CD14-positive monocyte (primary cell): ENCODE measurements at regions not wholly inside any gene's neighbourhood (a gene's known extent, or its start where the extent isn't known, plus 50 kb on each side); places are given as distances from the start of the nearest gene placed in this dataset.
A peak's percentile ranks its signal among the peaks of the same experiment; 100 is the strongest.

Experiments
- DNase-seq, 3 donors: peaks; one replicate each; pipeline ENCODE4 v3.0.0-alpha.2; 2011 to 2022
- H2AFZ ChIP-seq: 2 replicates; pipeline ENCODE4 v1.6.0; 2012; ENCODE audit warnings: mild to moderate bottlenecking, low read depth, low read length, inconsistent platforms; ENCODE audit not compliant: insufficient read depth, poor library complexity, severe bottlenecking
- H3K27ac ChIP-seq, 2 donors: 1 replicate in 1 of 2; 2 replicates in 1 of 2; pipeline ENCODE4 v1.5.1; 2012 to 2013; ENCODE audit warnings: low read length in 2 of 2, control low read depth in 1 of 2, inconsistent platforms in 1 of 2, low read depth in 1 of 2, mild to moderate bottlenecking in 1 of 2
- H3K27me3 ChIP-seq, 2 donors: one replicate each; pipeline versions ENCODE4 v1.6.0 to v1.6.1; 2011 to 2013; ENCODE audit warnings: low read length in 2 of 2; ENCODE audit not compliant: control insufficient read depth in 2 of 2, insufficient read depth in 2 of 2
- H3K36me3 ChIP-seq, 2 donors: replicated peaks in 1 of 2; 1 replicate in 1 of 2; 2 replicates in 1 of 2; pipeline versions ENCODE4 v1.5.1 to v1.6.1; 2012 to 2013; ENCODE audit warnings: low read length in 2 of 2, control low read depth in 1 of 2, inconsistent platforms in 1 of 2, mild to moderate bottlenecking in 1 of 2; ENCODE audit not compliant: insufficient read depth in 2 of 2, control insufficient read depth in 1 of 2
- H3K4me1 ChIP-seq, 2 donors: 1 replicate in 1 of 2; 2 replicates in 1 of 2; pipeline versions ENCODE4 v1.5.1 to v1.6.1; 2012 to 2013; ENCODE audit warnings: low read length in 2 of 2, control low read depth in 1 of 2, inconsistent platforms in 1 of 2, mild to moderate bottlenecking in 1 of 2, moderate library complexity in 1 of 2; ENCODE audit not compliant: insufficient read depth in 2 of 2, control insufficient read depth in 1 of 2
- H3K4me2 ChIP-seq: replicated peaks from 2 replicates; pipeline ENCODE3; 2012; ENCODE audit warnings: low read length, moderate library complexity, mild to moderate bottlenecking; ENCODE audit not compliant: poor library complexity, severe bottlenecking; ENCODE audit errors: extremely low read depth
- H3K4me3 ChIP-seq, 3 experiments: fragments of 200-600 bp in 1 of 3; sonication (generic) in 1 of 3; replicated peaks in 1 of 3; 1 replicate in 2 of 3; 2 replicates in 1 of 3; pipeline ENCODE4 v1.5.1; 2011 to 2013; ENCODE audit warnings: low read length in 3 of 3, mild to moderate bottlenecking in 3 of 3, control low read depth in 2 of 3, low read depth in 2 of 3, inconsistent platforms in 1 of 3, moderate library complexity in 1 of 3
- H3K79me2 ChIP-seq: 2 replicates; pipeline ENCODE4 v1.6.0; 2012; ENCODE audit warnings: mild to moderate bottlenecking, control low read depth, inconsistent platforms, low read length, moderate library complexity; ENCODE audit not compliant: insufficient read depth
- H3K9ac ChIP-seq: 2 replicates; pipeline ENCODE4 v1.6.0; 2017; ENCODE audit warnings: low read length, mild to moderate bottlenecking; ENCODE audit not compliant: insufficient read depth, poor library complexity, severe bottlenecking
- H3K9me3 ChIP-seq, 2 donors: replicated peaks in 1 of 2; 1 replicate in 1 of 2; 2 replicates in 1 of 2; pipeline versions ENCODE4 v1.5.1 to v1.6.1; 2012 to 2013; ENCODE audit warnings: low read length in 2 of 2, control low read depth in 1 of 2; ENCODE audit not compliant: control insufficient read depth in 1 of 2, insufficient read depth in 1 of 2
- H4K20me1 ChIP-seq: 2 replicates; pipeline ENCODE4 v1.6.0; 2012; ENCODE audit warnings: mild to moderate bottlenecking, low read length, control low read depth, moderate library complexity; ENCODE audit not compliant: insufficient read depth
- H3K27ac Mint-ChIP-seq, 7 donors: one replicate each; pipeline ENCODE4 v1.8.0; 2020; ENCODE audit warnings: mild to moderate bottlenecking in 7 of 7, mixed read lengths in 7 of 7, moderate library complexity in 6 of 7, inconsistent platforms in 2 of 7
- H3K27me3 Mint-ChIP-seq, 3 donors: one replicate each; pipeline ENCODE4 v1.8.0; 2021 to 2022; ENCODE audit warnings: low read depth in 3 of 3, mild to moderate bottlenecking in 3 of 3, mixed read lengths in 3 of 3, moderate library complexity in 3 of 3, inconsistent platforms in 1 of 3
- H3K36me3 Mint-ChIP-seq, 2 donors: one replicate each; pipeline ENCODE4 v1.8.0; 2020; ENCODE audit warnings: mixed read lengths in 2 of 2, inconsistent platforms in 1 of 2, mild to moderate bottlenecking in 1 of 2
- H3K4me1 Mint-ChIP-seq: one replicate; pipeline ENCODE4 v1.8.0; 2020; ENCODE audit warnings: mild to moderate bottlenecking, mixed read lengths
- H3K4me3 Mint-ChIP-seq, 2 donors: one replicate each; pipeline ENCODE4 v1.8.0; 2020; ENCODE audit warnings: mild to moderate bottlenecking in 2 of 2, mixed read lengths in 2 of 2, moderate library complexity in 1 of 2
- H3K9me3 Mint-ChIP-seq, 7 donors: one replicate each; pipeline ENCODE4 v1.8.0; 2020 to 2022; ENCODE audit warnings: mixed read lengths in 7 of 7, mild to moderate bottlenecking in 6 of 7, moderate library complexity in 6 of 7, inconsistent platforms in 2 of 7
- CTCF ChIP-seq: fragments of 200-600 bp; IDR thresholded peaks from one replicate; pipeline ENCODE4 v1.8.0; 2022; ENCODE audit warnings: antibody characterized with exemption, mild to moderate bottlenecking
- WGBS: methylation state at CpG from one replicate; pipeline ENCODE4 v1.1.5; 2013; ENCODE audit warnings: missing lambda C conversion rate; ENCODE audit not compliant: insufficient coverage; 5-methylcytosine and 5-hydroxymethylcytosine counted together
- intact Hi-C, 2 donors: fragments of 100-400 bp; cut with micrococcal nuclease; formaldehyde crosslinking; loops; one replicate each; pipeline versions ENCODE4 v1.15.0 to v1.15.1; 2023

DNA sequence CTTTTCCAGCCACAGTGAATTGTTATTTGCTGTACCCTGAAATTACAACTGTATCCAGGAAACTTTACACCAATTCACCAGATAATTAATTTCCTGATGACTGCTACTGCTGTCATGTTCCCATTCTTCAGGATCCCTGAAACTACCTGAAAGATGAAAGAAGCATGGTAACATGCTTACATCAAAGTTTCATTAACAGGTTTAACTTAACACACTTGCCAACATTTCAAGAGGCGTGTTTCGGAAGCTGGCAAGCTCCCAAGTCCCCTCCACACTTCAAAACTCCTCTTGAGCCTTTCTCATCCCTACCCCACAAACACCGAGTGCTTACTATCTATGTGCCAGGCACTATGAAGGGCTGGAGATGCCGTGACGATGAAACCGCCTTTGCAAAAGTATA lies 88.6 kb downstream of the MPP7 start:
- intact Hi-C loops, result no loop called here
- WGBS, result 83% methylated on average over 1 of the region's 6 CpGs
- H3K9ac ChIP-seq, result no peak overlapping the region
- no peak overlapping the region for H2AFZ ChIP-seq
- no peak for TF ChIP-seq CTCF
- peaks cover 2% of the 10 kb centered on the region for H3K4me1 Mint-ChIP-seq
- H3K27ac Mint-ChIP-seq, result peak overlapping the region in 1 of 7 donors; percentile 21
- no peaks in the 10 kb centered on the region for H3K4me1 ChIP-seq
- H3K36me3 Mint-ChIP-seq, result peaks cover 34 to 46% of the 10 kb centered on the region in 2 donors
- peaks cover 0 to under 1% of the 10 kb centered on the region in 2 donors for H3K9me3 ChIP-seq
- peaks cover 96% of the 10 kb centered on the region for H4K20me1 ChIP-seq
- peaks cover 0 to 3% (median 0%) of the 10 kb centered on the region in 7 donors for H3K9me3 Mint-ChIP-seq
- H3K27ac ChIP-seq, result no peak overlapping the region
- peaks cover 9 to 32% of the 10 kb centered on the region in 2 donors for H3K36me3 ChIP-seq
- H3K4me2 ChIP-seq, result no peak overlapping the region
- H3K27me3 ChIP-seq, result no peaks in the 10 kb centered on the region
- H3K4me3 Mint-ChIP-seq, result no peak overlapping the region
- H3K4me3 ChIP-seq, result no peak overlapping the region
- no peaks in the 10 kb centered on the region for H3K27me3 Mint-ChIP-seq
- no peaks in the 10 kb centered on the region for H3K79me2 ChIP-seq
- DNase-seq, result no peak

GRCh38 chr10:28211759-28212158 lies 91.1 kb downstream of the MPP7 start:
- H3K9me3 ChIP-seq, result peaks cover 0 to 12% of the 10 kb centered on the region in 2 donors
- H3K4me2 ChIP-seq, result no peak overlapping the region
- H4K20me1 ChIP-seq, result peaks cover 93% of the 10 kb centered on the region
- Mint-ChIP-seq H3K27me3 (no peaks in the 10 kb centered on the region), H3K36me3 (peaks cover 43 to 52% of the 10 kb centered on the region in 2 donors), H3K27ac (peak overlapping the region in 1 of 7 donors; percentile 44), H3K4me1 (no peaks in the 10 kb centered on the region), H3K9me3 (peaks cover 0 to 6% (median 2%) of the 10 kb centered on the region in 7 donors), H3K4me3 (no peak overlapping the region)
- no peak for TF ChIP-seq CTCF
- H3K27ac ChIP-seq, result no peak overlapping the region
- DNase-seq, result no peak
- intact Hi-C loops, result no loop called here
- no peak overlapping the region for H3K9ac ChIP-seq
- no peak overlapping the region for H3K4me3 ChIP-seq
- WGBS, result 100% methylated on average over 1 of the region's 5 CpGs
- no peak overlapping the region for H2AFZ ChIP-seq
- H3K36me3 ChIP-seq, result peaks cover 11 to 45% of the 10 kb centered on the region in 2 donors
- no peaks in the 10 kb centered on the region for H3K4me1 ChIP-seq
- H3K27me3 ChIP-seq, result no peaks in the 10 kb centered on the region
- H3K79me2 ChIP-seq, result no peaks in the 10 kb centered on the region
